HG03469 (cell line): ENCODE measurements at regions not wholly inside any gene's neighbourhood (a gene's known extent, or its start where the extent isn't known, plus 50 kb on each side); places are given as distances from the start of the nearest gene placed in this dataset.
"Not testable (repeated sequence)": the region's sequence is repeated elsewhere in the genome, so short reads cannot be mapped to it uniquely, and the experiment has no call there.

Experiments used
- ATAC-seq: cut with Tn5 transposase; IDR thresholded peaks from one replicate; pipeline ENCODE4 v1.9.1; 2021; ENCODE audit warnings: mild to moderate bottlenecking, moderate library complexity, moderate number of reproducible peaks; ENCODE audit not compliant: unreplicated experiment

GRCh38 chr3:102269406-102269805, 165.4 kb upstream of the ZPLD1 start:
- no peak for ATAC-seq

DNA sequence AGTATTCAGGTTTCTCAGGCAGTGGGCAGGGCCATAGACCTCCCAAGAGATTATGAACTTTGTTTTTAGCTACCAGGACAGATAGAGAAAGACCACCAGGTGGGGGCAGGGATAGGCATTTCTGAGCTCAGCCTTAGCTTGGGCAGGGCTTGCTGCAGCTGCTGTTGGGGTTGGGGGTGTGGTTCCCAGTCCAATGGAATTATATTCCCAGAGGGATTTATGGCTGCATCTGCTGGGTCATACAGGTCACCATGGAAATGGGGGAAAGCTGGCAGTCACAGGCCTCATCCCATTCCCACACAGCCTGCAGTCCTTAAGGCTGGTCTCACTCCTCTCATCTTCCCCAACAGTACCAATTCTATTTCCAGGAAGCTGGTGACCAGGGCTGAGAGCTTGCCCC, 144.6 kb upstream of the ZPLD1 start:
- no peak for ATAC-seq

- no peak for ATAC-seq
Observed at GRCh38 chr3:102295756-102296155, 139.1 kb upstream of the ZPLD1 start.

GRCh38 chr3:102297072-102297658, 137.7 kb upstream of the ZPLD1 start:
- no peak for ATAC-seq

GRCh38 chr3:102299125-102299877, 135.5 kb upstream of the ZPLD1 start:
- ATAC-seq: no peak

DNA sequence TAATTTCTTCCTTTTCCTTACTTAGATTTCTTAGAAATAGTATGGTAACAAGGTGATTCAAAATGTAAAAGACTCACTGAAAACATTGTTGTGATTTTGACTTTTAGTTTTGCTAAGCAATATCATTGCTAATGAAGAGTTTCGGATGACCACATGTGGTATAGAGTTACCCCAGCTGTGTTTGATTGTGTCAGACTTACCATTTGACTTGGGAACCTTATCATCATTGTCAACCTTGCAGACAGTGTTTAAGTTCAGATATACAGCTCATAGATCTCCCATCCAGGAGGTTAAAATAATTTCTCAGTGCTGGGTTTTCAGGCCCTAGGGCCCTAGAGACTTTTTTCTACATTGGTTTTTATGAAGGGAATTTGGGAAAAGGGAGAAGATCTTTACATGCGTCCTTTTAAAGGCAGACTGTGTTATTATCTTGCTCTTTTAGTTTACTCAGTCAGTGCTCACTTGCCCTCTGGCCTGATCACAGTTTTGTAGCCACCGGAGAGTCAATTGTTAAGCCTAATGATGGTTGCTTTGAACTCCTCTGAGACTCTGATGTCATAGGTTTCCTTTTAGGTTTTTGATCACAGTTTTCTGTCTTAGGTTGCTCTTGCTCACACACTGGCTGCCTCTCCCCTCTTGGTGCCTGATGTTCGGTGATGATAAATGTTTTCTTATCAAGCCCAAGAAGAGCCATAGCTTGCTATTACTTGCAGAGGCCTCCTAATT, 133.5 kb upstream of the ZPLD1 start:
- ATAC-seq: no peak

DNA sequence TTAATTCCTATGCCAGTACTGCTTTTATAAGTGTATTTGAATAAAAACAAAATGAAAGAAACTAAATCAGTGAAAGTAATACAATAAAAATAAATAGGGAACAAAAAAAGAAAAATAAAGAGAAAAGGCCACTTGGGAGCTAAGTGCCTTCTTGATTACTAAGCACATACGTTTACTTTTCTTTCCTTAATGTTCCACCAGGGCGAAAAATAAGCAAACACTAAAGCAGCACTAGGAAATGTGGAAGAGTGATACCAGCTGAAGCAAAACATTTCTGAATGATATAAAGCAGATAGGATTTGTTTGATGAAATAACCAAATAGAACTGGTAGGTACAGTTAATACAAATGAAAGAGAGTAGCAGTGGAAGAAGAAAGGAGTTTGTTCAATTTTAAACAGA, 132.8 kb upstream of the ZPLD1 start:
- no peak for ATAC-seq

DNA sequence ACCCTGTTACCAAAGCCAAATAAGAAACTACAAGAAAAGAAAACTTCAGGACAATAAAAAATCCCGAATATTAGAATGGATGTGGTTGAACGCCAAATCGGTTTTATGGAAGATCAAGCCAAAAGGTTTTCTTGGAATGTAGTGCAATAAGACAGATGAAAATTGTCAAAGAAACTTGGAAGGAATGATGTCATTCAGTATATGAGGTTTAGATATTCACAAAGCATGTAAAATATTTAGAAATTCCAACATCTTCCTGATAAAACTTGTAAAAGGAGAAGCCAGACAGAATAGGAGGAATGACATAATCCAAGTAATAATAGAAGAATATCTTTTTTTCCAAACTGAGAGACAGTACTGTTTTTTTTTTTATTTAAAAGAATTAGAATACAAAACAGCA, 130.3 kb upstream of the ZPLD1 start:
- ATAC-seq: no peak

DNA sequence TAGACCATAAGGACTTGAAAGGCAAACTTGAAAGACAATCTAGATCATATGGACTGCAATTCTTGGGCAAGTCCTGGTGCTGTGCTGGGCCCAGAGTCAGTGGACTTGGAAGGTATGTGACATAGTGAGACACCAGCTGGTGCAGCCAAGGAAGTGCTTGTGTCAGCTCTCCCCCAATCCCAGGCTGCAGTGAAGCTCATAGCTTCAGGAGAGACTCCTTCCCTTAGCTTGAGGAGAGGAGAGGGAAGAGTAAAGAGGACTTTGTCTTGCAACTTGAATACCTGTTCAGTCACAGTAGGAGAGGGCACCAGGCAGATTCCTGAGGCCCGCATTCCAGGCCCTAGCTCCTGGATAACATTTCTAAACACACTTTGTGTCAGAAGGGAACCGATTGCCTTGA, 127.4 kb upstream of the ZPLD1 start:
- ATAC-seq: no peak

GRCh38 chr3:102329066-102329465, 105.7 kb upstream of the ZPLD1 start:
- ATAC-seq: no peak

GRCh38 chr3:102329561-102329960, 105.3 kb upstream of the ZPLD1 start:
- no peak for ATAC-seq

DNA sequence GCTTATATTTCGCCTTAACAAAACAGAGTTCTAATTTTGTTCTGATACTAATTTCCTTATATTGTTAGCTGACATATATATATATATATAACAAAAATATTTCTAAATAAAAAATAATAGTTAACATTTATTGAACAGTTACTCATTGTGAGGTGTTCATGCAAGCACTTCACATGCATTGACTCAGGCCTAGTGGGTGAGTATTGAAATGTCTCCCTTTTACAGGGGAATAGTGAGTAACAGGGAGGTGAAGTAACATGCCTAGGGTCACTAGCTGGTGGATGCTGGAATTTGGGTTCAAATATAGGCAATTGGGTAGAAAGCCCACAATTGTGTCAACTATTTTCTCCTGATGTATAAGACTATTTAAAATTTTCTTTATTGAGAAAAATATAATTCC, 102.6 kb upstream of the ZPLD1 start:
- no peak for ATAC-seq

GRCh38 chr3:102332934-102333333, 101.9 kb upstream of the ZPLD1 start:
- ATAC-seq: no peak

DNA sequence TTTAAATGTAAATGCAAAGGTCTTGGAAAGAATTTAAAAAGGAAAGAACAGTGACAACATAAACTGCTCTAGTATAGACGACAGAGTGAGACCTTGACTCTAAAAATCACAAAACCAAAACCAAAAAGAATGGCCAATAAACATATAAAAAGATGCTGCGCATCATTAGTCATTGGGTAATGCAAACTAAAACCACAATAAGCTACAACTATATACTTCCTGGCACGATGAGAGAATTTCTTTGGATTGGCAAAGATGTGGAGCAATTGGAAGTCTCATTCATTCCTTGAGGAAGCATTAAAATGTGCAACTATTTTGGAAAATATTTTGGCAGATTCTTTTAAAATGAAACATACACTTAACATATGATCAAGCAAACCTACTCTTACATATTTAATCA, 98.7 kb upstream of the ZPLD1 start:
- no peak for ATAC-seq

DNA sequence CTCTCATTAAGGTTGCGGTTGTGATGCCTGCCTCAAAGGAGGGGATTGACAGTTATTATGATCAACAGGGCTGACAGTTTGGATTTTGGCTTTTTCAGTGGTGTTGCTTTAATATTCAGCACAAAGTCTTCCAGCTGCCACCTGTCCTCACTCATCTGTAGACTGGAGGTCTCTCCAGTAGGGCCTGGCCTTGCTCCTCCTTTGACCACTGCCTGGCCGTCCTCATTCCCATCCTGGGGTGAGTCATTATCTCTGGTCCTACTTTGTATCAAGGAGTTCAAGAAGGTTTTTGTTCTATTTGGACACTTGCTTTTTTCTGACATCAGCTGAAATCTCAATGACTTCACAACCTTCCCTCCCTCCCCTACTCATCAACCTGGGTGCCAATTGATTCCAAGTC, 95.1 kb upstream of the ZPLD1 start:
- no peak for ATAC-seq

- ATAC-seq: no peak
Observed at GRCh38 chr3:102346897-102347296, 87.9 kb upstream of the ZPLD1 start.

DNA sequence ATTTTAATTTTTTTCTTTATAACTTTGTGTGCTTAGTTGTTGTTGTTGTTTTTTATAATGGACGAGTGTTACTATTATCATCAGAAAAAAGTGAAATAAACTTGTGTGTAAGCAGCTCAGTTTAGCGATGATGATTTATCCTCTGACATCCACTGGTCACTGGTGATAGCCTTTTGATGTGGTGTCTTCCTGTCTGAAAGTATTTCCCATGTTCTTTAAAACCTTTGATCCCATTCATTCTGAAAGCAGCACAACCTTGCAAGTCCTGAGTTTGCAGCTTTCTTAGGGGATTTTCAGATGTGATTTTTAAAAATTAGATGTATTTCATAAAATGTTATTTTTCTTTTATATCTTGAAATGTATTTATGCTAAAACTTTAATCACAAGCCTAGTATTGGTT, 85.9 kb upstream of the ZPLD1 start:
- no peak for ATAC-seq

GRCh38 chr3:102353148-102353547, 81.7 kb upstream of the ZPLD1 start:
- no peak for ATAC-seq

GRCh38 chr3:102353805-102354204, 81.0 kb upstream of the ZPLD1 start:
- ATAC-seq: no peak

DNA sequence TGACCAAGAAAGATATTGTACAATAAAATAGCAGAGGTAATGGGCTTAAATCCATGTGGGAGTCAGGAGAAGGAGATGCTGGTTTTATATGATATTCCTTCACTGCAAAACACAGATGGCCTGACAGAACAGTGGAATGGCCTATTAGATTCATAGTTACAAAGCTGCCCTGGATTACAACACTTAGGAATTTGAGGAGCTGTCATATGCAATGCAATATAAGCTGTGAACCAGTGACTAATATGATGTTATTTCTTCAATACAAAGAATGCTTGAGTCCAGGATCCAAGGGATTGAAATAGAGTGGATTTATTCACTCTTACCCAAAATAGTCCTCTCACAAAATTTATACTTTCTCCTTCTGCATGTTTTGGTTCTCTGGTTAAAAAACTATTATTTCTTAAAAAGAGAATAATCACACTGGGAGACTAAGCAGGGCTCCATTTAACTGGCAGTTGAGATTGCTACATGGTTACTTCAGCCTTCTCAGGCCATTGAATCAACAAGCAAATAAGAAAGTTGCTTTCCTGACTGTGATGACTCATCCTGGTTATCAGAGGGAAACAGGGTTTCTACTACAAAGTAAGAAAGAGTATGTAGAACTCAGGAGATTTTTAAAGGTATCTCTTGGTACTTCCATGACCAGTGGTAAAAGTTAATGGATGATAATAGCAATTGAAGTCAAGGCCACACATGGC, 79.8 kb upstream of the ZPLD1 start:
- no peak for ATAC-seq

GRCh38 chr3:102356506-102356905, 78.3 kb upstream of the ZPLD1 start:
- no peak for ATAC-seq

DNA sequence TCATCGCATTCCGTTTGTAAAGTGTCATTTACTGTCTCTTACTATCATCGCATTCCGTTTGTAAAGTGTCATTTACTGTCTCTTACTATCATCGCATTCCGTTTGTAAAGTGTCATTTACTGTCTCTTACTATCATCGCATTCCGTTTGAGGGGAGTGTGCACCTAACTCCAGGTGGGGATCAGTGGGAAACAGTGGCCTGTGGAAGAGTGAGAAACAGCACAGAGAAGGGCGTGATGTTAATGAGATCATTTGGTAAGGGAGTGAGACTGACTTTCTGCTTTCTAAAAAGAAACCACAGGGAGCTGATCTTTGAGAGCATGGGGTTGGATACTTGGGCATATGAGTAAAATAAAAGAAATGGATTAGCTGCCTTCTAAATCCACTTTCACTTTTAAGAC, 77.5 kb upstream of the ZPLD1 start:
- ATAC-seq: not testable (repeated sequence)
